NAMALWA (cell line): ENCODE measurements at regions not wholly inside any gene's neighbourhood (a gene's known extent, or its start where the extent isn't known, plus 50 kb on each side); places are given as distances from the start of the nearest gene placed in this dataset.

ENCODE experiments used
- DNase-seq: peaks from one replicate; pipeline ENCODE4 v3.0.0-alpha.2; 2015; ENCODE audit warnings: low spot score

DNA sequence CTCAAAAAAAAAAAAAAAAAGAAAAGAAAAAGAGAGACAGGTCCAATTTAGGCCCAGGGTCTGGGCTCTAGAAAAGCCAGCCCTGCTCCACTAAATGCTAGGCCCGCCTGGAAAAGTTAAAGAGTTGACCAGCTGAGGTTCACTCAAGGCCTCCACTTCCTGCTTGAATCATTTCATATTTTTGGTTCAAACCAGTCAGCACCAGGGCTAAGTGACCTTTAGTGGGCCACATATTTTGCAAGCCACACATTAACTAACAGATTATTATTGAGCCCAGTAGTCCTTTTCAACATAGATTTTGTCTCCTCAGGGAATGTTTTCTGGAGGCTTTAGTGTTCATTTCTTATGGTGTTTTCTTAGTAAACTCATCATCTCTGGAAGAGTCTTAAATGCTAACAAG lies 156.6 kb downstream of the TLR4 start:
- DNase-seq, result no peak

DNA sequence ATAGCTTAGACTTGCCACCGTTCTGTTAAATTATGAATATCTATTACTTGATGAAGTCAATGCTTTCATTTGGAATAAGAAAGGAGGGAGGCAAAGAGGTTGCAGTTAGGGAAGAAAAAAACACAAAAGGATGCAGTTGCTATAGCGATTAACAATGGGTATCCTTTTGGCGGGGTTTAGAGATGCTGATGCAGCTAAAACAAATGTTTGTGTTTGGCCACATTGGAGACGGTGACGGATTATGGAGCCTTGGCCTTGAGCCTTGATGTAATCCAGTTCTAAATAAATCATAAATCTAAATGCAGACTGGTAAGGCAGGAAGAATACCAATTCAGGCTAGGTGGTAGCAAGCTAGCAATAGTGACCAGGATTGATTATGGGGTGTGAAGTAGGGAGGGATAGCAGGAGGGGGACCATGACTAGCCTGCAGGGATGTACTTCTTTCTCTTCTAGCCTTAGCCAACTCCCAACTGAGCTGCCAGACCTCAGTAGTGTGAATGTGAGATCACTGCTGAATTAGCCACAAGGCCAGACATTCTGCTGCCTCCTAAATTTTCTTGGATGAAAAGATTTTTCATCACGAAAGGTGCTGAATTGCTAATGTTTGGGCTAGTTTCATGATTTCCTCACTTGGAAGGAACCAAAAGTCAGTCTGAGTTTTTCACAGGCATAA lies 160.3 kb downstream of the TLR4 start:
- no peak for DNase-seq

DNA sequence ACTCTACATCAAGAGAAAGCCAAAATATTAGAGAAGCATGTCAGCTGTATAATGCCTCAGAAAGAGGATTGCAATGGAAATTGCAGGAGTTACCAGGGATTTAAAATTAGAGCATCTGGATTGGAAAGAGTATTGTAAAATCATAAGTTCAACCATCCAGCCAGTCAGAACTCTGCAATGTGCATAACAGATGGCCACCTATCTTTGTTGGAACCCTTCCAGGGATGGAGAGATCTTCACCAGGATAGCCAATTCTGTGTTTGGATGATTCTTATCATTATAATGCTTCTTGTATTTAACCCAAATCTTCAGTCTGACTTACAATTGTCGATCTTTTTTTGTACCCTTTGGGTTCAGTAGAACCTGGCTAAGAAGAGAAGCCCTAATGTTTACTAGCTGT lies 164.4 kb downstream of the TLR4 start:
- DNase-seq, result no peak

DNA sequence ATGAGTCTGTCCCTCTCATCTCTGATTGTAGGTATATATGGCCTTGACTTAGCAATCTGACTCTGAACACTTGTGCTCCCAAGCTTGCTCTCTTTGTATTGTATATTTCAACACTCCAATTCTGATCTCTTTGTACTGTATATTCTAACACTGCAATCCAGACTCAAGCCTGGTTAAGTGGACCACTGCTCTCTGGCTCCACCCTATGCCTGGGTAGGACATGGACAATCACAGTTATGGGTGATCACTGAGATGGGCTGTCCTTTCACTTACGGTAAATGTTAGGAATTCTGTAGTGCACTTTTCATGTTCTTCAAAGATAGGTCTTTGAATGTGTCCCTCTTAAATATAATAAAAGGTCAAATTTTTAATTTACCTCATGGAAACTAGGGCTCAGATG lies 165.1 kb downstream of the TLR4 start:
- no peak for DNase-seq

DNA sequence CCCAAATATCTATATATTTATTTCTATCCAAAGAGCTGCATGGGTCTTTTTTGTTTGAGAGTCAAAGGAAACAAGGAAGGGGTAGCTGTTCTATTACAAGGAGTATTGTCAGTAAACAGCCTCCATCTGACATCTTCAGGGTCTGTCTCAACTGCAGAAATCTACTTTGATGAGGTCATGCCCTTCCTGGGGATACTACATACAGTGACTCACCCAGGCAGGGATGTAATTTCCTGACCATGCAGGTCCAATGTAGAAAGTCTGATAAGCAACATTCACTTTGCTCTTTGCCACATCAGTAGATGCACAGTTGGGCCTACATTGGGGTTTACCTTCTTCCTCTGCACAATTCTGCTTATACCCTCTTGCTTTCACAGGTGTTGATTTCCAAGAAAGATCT lies 165.5 kb downstream of the TLR4 start:
- no peak for DNase-seq

DNA sequence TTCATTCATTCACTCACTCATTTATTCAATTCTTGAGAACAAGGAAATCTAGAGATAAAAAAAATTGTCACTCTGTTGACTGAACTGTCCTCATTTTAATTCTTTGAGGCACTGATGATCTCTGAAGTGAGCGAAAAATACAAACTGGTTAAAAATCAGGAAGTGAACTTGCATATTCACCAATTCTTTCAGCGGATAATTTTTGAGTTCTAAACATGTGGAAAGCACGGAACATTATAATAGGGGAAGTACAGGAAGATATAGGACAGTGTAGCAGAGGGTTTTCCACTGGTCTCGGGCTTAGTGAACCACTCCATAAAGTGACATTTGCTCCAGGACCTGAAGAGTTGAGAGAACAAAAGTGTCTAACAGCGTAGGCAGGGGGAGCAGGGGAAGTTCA lies 169.5 kb downstream of the TLR4 start:
- DNase-seq, result no peak

DNA sequence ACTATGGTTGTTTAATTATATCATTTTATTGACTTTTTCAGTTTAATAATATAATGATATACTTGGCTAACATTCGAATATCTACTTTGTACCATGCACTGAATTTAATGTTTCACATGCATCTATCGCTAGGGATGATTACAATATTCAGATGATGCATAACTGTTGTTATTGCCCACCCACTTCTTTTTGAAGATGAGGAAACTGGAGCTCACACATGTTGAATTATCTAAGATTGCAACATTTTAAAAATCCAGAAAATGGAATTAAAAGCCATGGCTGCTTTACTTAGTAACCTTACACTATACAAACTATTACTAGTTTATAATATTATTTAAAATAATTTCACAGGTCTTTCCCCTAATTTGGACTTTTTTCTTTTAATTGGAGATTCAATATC lies 171.7 kb downstream of the TLR4 start:
- DNase-seq, result no peak

DNA sequence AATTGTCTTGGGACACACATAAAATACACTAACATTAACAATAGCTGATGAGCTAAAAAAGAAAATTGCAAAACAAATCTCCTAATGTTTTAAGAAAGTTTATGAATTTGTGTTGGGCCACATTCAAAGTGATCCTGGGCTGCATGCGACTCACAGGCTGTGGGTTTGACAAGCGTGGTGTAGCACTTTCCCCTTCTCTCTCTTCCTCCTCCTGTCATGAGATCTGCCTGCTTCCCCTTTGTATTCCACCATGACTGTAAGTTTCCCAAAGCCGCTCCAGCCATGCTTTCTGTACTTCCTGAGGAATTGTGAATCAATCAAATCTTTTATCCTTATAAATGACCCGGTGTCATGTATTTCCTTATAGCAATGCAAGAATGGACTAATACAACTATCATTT lies 178.0 kb downstream of the TLR4 start:
- DNase-seq, result no peak

DNA sequence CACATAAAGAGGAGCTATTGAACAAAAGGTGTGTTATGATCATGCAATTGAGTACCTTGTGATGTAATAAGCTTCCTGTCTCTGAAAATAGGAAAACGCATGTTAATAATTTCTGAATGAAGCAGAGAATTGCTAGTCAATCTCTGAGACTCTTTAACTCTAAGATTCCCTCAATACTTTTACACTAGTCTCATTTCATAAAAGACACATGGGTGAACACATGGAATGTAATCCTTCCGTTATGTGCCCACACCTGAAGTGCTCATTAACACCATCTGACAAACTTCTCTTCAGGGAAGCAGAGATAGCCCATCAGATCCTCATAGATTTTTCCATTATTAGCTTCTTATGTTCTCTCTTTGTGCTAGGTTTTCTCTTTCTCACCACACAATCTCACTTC lies 182.4 kb downstream of the TLR4 start:
- no peak for DNase-seq

DNA sequence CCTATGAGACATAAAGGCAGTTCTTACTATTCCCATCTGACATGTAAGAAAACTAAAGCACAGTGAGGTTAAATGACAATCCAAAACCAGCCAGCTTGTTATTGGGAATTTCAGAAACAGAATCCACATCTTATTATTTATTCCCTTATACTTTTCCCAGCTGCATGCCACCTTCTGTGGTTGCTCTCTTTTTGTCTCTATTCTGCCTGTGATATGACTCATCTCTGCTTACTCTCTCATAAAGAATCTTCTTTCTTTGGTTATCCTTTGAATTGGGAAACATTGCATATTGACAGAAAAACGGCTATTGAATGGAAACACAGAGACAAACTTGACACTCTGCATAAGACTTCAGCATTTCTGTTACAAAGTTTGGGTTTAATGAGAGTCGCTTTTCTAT lies 183.2 kb downstream of the TLR4 start:
- no peak for DNase-seq

DNA sequence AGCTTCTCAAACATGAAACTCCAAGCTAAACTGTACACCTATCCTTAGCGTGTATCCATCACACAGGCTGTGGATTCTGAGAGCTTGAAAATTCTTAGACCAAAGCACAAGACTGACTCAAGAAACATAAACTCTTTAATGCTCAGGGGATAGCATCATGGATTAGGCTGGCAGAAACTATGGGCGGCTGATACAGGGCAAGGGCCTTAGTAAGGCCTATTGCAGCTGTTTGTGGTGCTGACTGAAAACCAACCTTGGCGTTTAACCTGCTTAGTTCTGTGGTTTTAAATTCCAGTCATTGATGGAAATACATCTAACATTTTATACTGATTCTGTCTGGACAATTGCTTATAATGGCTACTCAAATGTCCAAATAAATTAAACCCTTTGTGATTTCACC lies 183.7 kb downstream of the TLR4 start:
- DNase-seq, result no peak

DNA sequence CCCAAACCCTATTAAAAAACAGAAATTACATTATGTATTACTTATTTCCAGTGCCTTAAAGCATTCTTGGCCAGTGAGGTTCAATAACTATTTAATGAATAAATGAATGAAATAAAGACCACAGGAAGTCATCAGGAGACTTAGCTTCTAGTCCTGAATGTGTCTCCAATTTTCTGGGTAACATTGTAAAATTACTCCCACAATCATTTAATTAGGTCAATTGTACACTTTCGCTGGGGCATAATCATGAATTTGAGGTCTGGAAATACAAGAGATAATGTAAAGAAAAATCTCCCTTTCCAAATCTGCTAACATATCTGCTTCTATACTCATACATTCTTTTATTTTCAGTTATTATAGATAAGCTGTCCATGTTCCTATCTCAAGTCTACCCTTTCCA lies 199.2 kb downstream of the TLR4 start:
- no peak for DNase-seq

DNA sequence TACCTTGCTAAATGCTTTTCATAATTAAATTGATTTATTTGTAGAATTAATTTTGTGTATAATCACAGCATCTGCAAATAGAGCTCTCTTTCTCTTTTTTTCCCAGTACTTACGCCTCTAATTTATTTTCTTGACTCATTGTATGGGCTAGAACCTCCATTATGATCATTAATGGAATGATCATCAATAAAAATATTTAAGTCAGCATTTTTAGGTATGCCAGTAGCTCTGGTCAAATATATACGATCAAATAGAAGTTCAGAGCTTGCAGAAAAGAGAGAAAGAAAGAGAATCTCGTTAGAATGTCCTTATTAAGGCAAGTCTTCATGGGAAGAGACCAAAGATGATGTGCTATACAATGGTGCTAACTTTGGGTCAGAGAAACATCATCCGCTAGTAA lies 202.6 kb downstream of the TLR4 start:
- no peak for DNase-seq

DNA sequence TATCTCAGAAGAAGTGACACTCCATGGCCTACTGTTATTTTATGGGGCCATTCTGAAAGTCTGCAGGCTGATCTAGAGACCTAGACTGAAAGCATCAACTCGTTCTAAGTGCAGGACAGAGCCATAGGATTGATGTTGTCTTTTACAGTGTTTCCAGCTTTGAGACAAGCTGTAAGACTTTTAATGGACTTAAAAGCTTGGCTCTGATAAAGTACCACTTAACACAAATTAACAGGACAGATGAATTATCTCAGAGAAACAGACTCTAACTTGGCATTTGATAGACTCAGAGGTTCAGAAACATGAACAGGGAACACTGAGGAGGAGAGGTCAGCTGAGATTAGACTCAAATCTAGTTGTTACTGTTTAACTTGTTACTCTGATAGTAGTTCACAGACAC lies 203.2 kb downstream of the TLR4 start:
- DNase-seq, result no peak

DNA sequence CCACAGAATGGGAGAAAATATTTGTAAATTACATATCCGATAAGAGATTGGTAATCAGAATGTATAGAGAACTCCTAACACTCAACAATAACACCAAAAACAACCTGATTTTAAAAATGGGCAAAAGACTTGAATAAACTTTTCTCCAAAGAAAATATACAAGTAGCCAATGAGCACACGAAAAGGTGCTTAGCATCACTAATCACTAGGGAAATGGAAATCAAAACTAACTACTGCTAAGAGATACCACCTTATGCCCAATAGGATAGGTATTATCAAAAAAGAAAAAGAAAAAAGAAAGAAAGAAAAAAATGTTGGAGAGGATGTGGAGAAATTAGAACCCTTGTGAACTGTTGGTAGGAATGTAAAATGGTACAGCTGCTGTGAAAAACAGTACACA lies 212.1 kb downstream of the TLR4 start:
- DNase-seq, result peak; percentile 5

DNA sequence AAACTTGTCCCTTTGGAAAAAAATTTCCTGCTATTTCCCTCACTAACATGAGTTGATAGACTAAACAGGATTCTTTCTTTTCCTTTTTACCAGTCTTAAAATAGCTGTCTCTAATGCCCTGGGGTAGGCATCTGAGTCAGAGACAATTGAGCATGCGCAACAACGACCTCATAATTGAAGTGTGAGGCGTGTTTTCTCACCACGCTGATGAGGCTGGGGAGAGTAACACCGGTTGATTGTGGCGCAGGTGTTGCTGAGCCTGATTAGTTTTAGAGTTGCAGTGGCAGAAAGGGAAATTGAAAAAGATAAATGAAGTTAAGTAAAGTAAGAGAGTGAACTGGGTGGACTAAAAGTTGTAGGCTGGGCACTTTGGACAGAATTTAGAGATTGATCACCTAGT lies 213.7 kb downstream of the TLR4 start:
- DNase-seq, result no peak

DNA sequence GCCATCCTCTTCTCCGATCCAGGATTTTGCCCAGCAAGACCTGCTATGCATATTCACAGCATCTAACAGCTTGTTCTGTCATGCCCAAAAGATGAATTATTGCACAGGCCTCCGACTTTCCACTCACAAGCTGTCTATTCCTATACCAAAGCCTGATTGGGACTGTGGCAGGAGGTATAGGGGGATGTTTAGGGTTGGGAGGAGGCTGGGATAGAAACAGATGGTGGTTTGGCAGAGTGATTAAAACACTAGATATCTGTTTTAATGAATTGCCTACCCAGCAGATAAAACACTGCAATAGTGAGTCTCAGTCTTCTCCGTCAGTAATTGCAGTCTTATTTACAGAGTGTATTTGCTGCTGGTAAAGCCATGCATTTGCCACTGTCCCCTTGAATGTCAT lies 215.3 kb downstream of the TLR4 start:
- no peak for DNase-seq

DNA sequence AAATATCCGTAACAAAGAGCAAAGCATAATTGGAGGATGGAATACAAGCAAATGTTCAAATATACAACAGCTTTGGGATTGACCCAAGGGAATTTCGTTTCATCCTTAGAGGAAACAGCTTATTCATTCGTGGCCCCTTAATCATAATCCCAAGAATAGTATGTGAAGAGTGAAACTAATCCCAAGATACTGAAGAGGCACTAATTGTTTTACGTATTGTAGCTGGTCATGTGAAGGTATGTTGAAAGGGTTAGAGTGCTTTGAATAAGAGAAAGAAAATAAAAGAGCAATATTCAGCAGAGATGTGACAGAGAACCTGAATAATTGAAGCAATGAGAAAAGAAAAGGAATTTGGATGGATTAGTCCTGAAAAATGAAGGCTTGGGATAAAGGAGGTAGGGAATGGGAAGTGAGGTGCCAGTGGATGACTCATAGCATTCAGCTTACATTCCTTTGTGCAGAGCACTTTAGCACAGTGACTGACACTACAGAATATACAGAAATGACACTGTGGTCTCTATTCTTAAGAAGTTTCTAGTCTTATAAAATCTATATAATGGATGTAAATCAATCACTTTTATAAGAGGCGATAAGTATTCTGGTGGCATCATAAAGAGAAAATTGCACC lies 221.9 kb downstream of the TLR4 start:
- no peak for DNase-seq

DNA sequence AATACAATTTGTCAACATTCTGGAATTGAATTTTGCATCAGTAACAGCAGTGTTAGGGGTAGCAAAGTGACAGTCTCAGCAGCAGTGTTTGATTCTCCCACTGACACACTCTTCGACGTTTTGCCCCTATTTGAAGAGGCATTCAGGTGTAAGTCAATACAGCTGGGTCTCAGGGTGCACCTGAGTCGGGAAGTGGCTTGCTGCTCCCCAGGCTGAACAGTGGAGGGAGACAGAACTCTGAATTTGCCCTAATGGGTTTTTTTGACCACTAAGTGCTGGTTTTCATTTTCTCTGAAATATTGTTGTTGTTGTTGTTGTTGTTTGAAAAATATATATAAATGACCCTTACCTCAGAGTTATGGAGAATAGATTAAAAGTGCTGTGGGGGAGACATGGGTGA lies 223.2 kb downstream of the TLR4 start:
- DNase-seq, result no peak

DNA sequence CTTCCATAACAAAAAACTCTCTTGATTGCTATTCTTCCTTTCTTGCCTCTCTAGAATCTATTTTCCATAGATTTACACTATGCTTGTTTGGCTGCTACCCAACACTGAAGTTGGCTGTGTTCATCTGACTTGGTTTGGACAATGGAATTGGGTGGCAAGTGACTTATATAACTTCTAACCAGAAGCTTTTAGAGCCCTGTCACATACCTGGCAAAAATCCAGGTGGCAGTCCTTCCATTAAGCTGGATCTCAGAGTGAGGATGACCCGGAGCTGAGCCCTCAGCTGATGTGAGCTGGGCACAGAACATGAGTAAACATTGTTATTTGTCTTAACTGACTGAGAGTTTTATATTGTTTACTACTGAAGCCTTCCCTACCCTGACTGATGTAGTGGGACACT lies 225.7 kb downstream of the TLR4 start:
- DNase-seq, result no peak

DNA sequence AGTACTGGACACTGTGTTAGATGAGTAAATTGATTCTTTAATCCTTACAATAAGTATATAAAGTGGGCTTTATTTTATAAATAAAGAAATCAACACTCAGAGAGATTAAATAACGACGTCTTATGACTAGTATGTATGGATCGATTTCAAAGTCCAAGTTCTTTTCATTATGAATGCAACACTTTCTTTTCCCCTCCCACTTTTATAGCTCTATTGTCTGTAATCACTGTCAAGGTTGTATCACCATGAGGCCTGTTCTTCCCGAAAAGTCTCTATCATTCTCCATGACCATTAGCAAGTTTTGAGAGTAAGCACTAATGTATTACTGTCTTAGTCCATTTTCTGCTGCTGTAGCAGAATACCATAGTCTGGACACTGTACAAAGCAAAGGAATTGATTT lies 228.4 kb downstream of the TLR4 start:
- no peak for DNase-seq

DNA sequence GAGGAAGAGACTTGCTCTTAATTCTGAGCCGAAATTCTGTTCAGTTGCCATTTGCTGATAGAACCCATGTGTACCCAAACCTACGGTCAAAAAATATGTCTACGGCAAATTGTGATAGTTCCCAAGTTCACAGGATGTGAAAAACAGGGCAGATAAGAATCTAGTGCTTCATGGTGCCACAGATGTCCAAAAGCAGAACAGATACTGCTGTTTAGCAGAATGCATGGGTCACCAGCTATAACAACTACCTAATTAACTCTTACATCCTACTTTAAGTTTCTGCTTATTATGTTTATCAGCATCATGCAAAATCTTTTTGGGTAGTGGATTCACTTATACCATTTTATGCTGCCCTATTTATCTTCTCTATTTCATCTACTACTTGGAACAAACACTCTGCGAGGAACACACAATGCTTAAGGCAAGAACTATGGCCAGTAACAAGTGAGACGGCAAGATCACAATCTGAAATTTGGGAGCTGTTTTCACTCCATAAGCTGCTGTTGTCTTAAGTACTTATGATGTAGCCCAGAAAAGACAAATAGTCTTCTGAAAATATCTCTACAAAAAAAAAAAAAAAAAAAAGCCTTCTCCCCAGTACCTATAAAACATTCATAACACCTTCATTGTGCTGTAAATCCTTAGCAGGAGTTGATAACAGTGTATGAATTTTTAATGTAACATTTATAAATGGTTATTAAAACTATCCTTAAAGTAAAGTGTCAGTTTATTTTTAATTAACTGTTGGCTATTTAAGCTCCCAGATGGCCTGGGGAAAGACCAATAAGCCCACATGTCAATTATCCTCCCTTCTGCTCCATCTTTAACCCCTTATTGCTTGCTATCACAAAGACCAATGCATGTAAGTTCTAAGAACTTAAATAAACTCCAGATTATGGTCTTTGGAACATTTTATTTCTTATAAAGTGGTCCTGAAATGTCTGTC lies 232.3 kb downstream of the TLR4 start:
- peak; percentile 21 for DNase-seq

DNA sequence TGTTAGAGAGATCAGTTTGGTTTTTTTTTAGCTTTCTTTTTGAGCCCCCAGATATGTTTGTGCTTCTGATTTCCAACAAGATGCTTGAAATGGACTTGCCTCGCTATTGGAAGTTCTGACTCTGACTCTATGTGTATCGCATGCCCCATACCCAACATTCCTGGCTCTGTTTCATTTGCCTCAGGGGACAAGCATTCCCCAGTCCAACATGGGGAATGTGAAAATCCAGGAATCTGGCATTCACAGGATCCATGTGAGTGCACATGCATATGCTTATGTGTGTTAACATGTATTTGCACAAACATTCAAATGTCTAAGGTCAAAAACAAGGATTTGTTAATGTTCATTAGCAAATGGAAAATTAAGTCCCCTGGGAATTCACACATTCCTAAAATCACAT lies 233.9 kb downstream of the TLR4 start:
- no peak for DNase-seq
